Fibroblast of upper back skin (primary cell): ENCODE measurements at regions not wholly inside any gene's neighbourhood (a gene's known extent, or its start where the extent isn't known, plus 50 kb on each side); places are given as distances from the start of the nearest gene placed in this dataset.
A peak's percentile ranks its signal among the peaks of the same experiment; 100 is the strongest.
"Not testable (repeated sequence)": the region's sequence is repeated elsewhere in the genome, so short reads cannot be mapped to it uniquely, and the experiment has no call there.

Experiments
- DNase-seq: peaks from one replicate; pipeline ENCODE4 v3.0.0-alpha.2; 2013

DNA sequence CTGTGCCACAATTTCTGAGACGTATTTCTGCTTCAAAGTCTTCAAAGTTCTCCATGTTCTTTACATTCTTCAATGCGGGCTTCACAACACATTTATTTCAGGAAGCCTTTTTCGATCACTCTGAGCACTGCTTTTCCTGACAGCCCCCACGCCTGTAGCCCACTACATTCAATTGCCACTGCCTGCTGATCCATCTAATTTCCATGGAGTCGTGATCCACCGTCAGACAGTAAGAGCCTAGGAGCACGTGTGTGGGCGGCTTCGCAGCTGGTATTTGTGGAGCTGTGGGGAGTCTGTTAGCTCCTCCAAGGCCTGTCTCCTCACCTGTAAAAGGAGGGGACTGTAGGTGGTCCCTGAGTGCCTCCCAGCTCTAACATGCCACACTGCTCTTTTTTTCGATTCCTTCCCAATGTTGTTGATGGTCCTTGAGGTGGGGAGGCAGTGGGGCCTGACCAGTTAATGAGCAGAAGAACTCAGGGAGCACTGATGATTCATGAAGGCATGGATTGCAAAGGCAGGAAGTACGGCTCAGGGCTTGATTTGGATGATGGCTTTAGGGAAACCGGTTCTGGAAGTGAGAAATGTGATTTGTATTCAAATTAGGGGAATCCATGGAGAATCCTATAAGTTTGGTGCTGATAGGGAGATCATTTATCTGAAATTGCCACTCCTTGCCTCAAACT, 401.1 kb upstream of the PODXL start:
- peak; percentile 8 for DNase-seq

DNA sequence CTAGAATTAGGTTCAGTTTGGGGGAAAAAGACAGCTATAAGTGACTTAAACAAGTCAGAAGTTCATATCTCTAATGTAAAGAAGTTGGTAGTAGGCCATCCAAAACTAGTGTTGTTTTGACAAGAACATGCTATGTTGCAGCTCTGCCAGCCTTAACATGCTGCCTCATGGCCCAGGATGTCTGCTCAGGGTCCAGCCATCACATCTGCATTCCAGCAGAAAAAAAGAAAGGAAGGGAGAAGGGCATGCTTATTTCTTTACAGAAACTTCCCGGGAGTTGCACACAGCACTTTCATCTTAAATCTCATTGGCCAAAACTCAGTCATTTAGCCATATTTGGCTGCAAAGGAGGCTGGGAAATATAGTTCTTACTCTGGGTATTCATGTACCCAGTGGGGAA, 400.4 kb upstream of the PODXL start:
- DNase-seq, result no peak

- DNase-seq, result no peak
Observed at GRCh38 chr7:131955679-131956078, 399.3 kb upstream of the PODXL start.

DNA sequence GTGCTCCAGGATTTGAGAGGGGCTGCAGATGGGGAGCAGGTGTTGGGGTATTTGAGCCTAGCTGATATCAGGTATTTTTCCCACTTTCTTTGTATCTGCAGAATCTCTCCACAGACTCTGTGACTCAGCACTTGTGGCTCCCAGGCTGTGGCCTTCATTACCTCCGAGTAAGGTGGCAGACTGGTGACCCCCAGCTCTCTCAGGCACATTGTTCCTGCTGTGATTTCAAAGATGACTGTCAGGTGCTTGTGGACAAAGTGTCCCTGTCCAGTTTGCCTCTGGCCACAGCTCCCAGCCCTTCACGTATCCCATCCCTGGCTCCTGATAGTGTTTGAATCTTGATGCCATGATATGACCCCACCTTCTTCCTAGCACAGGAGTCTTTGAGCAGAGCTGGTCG, 396.8 kb upstream of the PODXL start:
- DNase-seq, result no peak

GRCh38 chr7:131952365-131952764, 395.9 kb upstream of the PODXL start:
- DNase-seq, result no peak

DNA sequence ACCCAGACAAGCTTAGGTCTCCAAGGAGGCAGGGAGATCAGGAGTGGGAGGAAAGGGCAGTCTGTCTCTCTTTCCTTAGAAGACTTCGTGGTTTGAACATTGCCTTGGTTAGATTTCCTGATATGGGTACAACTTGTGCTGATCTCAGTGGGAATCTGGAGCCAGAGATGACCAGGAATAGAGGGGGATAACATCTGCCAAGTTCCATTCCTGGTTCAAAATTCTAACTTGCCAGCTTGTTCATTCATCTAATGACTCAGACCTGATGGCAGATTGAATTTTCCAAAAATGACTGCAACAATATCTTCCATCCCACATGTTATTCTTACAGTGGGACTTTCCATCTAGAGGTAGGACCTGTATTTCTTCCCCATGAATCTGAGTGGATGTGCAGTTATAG, 394.3 kb upstream of the PODXL start:
- DNase-seq, result peak; percentile 32

DNA sequence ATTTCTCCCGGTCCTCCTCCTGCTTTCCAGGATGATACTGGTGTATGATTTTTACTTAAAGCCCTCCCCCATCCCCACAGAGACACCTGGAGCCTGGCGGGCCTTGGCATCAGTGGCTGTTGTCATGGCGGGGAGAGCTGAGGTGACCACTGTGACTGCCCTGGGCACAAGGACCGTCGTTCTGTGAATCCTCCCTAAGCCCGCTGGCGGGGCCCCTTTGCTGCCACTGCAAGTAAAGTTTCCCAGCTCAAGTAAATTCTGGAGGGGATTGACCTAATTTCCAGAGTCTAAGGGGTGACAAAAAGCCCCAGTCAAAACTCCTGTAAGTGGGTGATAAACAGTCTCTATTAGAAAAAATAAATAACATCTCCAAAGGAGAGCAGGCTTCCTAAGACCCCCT, 393.2 kb upstream of the PODXL start:
- no peak for DNase-seq

GRCh38 chr7:131948434-131949053, 392.1 kb upstream of the PODXL start:
- peak; percentile 16 for DNase-seq

DNA sequence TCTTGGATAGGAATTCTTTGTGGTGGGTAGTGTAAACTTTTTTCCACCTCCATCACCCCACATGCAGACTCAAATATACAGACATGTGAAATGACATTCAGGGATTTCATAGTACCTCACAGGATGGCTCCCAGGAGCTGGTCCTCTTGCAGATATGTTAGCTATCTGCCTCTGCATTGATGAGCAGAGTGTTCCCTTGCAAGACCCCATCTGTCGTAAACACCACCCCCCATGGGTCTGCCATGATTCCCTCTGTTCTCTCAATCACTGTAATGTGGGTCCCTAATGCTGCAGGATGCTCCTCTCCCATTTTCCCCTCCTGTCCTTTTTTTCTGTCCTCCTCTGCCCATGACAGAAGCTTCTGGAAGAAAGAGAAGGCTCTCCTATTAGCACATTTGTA, 391.2 kb upstream of the PODXL start:
- DNase-seq, result no peak

DNA sequence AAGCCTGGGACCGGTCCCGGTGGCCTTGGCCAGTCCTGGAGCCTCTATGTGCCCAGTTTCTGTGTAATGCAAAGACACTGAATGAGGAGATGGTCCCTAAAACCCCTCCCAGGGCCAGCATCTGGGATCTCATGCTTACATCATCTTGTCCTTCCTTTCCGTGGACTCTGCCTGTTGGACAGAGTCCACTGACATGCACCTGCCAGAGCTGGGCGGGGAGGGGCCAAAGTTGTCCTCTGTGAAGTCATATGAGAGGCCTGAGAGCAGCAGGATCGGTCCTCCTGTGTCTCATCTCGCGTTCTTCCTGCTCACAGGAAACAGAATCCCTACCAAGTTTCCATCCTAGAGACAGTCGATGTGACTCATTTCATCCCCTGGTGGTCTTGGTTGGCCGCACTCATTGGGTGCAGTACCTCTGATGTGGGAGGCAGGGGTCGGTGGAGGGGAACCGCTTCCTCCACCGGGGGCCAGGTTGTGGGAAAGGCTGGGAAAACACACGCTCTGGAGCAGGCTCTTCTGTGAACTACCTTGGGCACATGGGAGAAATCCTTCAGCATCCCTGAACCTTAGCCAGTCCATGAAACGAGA, 389.6 kb upstream of the PODXL start:
- DNase-seq, result peak; percentile 12

DNA sequence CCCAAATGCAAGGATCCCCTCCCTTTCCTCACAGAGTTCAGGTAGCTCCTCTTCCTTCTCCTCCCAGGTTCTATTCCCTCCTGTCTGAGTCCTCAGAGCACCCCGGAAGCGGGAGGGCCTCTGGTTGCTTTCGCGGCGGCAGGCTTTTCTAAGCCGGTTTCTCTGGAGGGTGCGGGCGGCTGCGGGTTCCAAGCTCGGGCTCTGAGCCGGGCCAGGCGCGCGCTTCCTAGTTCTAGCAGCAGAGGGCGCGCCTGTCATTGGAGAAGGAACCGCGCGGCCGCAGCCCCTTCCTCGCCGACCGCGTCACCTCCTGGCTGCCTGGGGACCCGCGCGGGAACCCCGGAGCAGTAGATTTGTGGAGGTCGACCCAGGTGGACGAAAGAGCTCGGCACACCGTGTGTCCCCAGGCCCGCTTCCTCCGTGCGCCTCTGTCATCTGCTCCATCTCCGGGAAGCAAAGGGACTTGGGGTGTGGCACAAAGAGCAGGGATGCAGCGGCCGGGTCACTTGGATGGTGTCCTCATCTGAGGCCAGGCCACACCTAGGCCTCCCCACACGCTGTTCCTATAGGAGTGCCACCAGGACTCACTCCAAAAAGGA, 389.0 kb upstream of the PODXL start:
- DNase-seq, result peak; percentile 43

DNA sequence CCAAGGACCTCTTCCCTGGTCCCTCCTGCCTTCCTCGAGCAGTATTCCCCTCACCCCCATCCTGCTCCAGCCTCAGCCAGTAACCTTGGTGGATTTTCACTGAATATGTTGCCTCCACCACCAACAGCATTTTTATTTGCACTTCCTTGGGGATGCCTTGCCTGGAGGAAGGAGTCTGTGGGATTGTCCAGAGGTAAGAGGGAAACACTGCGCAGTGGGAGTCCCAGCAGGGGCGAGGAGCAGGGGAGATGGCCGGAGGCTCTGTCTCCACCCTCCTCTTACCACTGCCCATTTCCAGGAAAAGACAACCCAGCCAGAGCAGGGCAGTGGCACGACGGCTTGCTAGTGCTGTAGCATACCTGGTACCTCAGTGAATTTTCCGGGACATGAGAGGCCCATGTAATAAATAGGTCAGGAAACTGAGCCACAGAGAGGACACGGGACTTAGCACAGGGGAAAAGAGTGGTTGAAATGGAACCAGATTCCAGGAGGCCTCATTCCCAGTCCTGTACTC, 388.2 kb upstream of the PODXL start:
- DNase-seq, result no peak

DNA sequence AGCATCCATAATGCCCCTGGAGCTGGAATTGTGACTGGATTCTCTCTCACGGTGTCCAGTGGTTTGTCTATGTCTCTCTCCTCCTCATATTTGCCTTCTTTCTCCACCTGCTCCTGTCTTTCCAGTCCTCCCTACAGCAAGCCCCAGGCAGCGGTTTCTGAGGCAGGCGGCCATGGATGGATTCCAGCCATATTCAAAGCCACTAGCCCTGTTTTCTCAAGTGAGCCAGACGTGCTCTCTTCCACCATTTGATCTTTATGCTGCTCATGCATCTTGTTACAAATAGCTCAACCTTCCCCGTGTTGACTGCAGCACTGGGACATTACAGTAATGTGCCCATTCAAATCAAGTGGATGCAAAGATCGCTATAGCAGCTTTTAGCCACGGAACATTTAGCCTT, 387.2 kb upstream of the PODXL start:
- DNase-seq, result no peak

- DNase-seq, result no peak
Observed at GRCh38 chr7:131943211-131943610, 386.8 kb upstream of the PODXL start.

- DNase-seq, result no peak
Observed at GRCh38 chr7:131942287-131943150, 386.1 kb upstream of the PODXL start.

DNA sequence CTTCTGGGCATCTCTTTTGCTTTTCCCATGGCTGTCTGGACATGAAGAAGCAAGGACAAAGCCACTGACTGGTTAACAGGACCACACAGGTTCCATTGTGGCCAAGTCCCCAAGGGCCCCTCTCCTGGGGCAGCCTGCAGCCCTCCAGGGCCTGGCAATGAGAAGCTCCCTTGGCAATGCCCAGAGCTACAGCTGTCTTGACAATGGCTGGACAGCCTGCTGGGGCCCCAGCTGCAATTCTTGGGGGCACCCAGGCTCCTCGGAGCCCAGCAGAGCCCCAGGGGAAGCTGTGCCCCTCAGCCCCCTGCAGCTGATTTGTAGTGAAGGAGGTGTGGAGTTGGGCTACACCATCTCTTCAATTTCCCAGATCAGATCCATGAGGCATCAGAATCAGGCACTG, 384.9 kb upstream of the PODXL start:
- DNase-seq, result no peak

DNA sequence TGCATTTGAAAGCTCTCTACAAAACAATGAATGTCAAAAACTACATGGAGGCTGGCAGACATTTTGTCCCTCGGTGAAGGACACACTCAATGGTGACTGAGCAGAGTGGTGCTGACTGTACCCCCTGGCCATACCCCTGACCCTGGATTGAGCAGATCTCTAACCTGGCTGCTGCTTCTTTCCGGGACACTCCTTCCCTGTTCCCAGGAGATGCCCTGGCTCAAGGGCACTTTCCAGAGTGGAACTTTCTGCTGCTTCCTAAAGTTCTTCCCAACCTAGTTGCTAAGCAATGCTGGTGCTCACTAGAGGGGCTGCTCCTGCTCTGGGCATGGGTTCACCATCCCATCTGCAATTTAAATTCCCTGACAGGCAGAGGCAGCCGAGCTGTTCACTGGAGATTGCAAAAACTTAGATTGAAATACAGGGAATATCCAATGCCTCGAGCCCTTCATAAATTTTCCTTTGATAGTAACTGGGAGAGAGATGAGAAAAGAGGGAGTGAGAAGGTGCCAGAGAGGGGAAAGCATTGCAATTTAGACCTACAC, 384.3 kb upstream of the PODXL start:
- no peak for DNase-seq

- DNase-seq, result not testable (repeated sequence)
Observed at GRCh38 chr7:131938788-131939187, 382.4 kb upstream of the PODXL start.

GRCh38 chr7:131937868-131938267, 381.4 kb upstream of the PODXL start:
- DNase-seq, result no peak

- DNase-seq, result no peak
Observed at GRCh38 chr7:131935180-131935579, 378.8 kb upstream of the PODXL start.

DNA sequence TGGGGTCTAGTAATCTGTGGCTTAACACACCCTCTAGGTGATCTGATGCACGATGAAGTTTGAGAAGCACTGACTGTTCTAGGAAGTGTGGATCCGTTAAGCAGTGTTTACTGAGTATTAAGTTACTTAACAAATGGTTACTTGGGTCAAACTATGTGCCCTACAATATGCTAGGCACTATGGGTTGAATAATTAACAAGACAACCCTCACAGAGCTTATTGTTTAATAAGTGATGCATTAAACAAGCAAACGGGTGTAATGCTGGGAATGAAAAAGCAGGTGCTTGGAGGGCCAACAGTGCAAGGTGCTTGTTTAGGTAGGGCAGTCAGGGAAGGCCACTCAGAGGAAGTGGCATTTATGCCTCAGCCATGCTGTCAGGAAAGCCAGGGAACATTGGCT, 378.0 kb upstream of the PODXL start:
- DNase-seq, result no peak

- DNase-seq, result no peak
Observed at GRCh38 chr7:131933751-131934289, 377.4 kb upstream of the PODXL start.
